IPS-15b (cell line): ENCODE measurements at regions not wholly inside any gene's neighbourhood (a gene's known extent, or its start where the extent isn't known, plus 50 kb on each side); places are given as distances from the start of the nearest gene placed in this dataset.
"Not testable (repeated sequence)": the region's sequence is repeated elsewhere in the genome, so short reads cannot be mapped to it uniquely, and the experiment has no call there.

Experiments
- H3K27me3 ChIP-seq: one replicate; pipeline ENCODE4 v1.6.1; 2013; ENCODE audit warnings: low read length; ENCODE audit not compliant: control insufficient read depth, insufficient read depth
- H3K36me3 ChIP-seq: one replicate; pipeline ENCODE4 v1.6.1; 2013; ENCODE audit warnings: low read length; ENCODE audit not compliant: control insufficient read depth, insufficient read depth
- H3K4me1 ChIP-seq: one replicate; pipeline ENCODE4 v1.6.1; 2013; ENCODE audit warnings: mild to moderate bottlenecking, low read length; ENCODE audit not compliant: control insufficient read depth, insufficient read depth
- H3K4me3 ChIP-seq: one replicate; pipeline ENCODE4 v1.5.1; 2013; ENCODE audit warnings: low read depth, low read length
- H3K9ac ChIP-seq: one replicate; pipeline ENCODE4 v1.6.1; 2013; ENCODE audit warnings: low read depth, mild to moderate bottlenecking, low read length
- H3K9me3 ChIP-seq: one replicate; pipeline ENCODE4 v1.6.1; 2013; ENCODE audit warnings: mild to moderate bottlenecking, low read length; ENCODE audit not compliant: control insufficient read depth, insufficient read depth

DNA sequence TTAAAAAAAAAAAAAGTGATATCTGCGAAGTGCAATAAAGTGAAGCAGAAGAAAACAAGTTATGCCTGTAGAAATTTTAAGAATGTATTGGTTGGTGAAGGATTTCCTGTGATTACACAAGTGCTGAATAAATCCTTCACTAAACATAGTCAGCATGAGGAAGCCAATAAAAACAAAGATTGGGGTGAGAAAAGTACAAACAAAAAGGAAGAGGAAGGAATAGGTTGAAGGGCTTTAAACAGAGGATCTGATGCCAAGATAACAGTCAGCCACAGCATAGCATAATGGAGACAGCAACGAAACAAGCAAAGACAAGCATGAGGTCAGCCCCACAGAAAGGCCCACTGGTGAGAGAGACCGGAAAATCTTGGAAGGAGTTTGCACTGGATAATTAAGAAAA, 372.2 kb downstream of the ADAM29 start:
- Histone ChIP-seq H3K4me1 (no peaks in the 10 kb centered on the region), H3K4me3 (no peak overlapping the region), H3K9ac (no peak overlapping the region), H3K36me3 (no peaks in the 10 kb centered on the region), H3K27me3 (no peaks in the 10 kb centered on the region), H3K9me3 (no peaks in the 10 kb centered on the region)

DNA sequence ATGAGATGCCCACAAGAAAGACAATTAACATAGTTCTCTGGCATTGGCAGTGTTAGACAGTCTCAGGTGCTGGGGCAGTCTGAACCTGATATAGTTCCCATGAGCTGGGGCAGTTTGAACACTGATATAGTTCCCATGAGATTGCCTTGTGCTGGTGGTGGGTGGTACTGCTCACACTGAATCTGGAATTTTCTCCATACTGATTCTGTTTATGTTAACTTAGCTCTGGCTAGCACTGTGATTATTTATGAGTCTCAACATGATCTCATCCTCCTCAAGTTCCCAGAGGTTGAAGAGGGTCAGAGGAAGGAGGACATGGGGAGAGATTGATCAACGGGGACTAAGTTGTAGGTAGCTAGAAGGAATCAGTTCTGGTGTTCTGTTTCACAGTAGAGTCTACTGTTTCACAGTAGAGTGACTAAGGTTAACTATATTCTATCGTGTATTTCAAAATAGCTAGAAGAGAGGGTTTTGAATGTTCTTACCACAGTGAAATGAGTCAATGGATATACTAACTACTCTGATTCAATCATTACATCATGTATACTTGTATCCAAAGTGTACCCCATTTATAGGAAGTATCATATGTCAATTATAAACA, 379.9 kb downstream of the ADAM29 start:
- H3K4me3 ChIP-seq = no peak overlapping the region
- no peaks in the 10 kb centered on the region for H3K36me3 ChIP-seq
- no peak overlapping the region for H3K9ac ChIP-seq
- no peaks in the 10 kb centered on the region for H3K4me1 ChIP-seq
- H3K9me3 ChIP-seq = no peaks in the 10 kb centered on the region
- H3K27me3 ChIP-seq = no peaks in the 10 kb centered on the region

DNA sequence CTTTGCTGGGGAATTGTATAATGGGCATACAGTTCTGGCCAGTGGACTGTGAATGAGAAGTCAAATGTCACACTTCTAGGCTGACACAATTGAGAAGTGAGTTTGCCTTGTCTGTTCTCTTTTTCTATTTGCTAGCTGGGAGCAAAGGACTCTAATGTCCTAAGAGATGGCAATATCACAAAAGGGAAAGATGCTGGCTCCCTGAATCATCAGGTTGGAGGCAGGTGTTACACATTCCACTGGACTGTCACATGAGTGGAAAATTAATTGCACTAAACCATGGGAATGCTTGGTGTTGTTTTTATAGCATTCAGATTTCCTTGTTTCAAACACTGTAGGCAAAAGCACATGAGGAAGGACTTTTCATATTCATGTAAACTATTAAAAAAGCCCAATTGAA, 388.3 kb downstream of the ADAM29 start:
- H3K9me3 ChIP-seq = no peaks in the 10 kb centered on the region
- H3K36me3 ChIP-seq = no peaks in the 10 kb centered on the region
- no peak overlapping the region for H3K4me3 ChIP-seq
- no peak overlapping the region for H3K9ac ChIP-seq
- no peaks in the 10 kb centered on the region for H3K4me1 ChIP-seq
- no peaks in the 10 kb centered on the region for H3K27me3 ChIP-seq

DNA sequence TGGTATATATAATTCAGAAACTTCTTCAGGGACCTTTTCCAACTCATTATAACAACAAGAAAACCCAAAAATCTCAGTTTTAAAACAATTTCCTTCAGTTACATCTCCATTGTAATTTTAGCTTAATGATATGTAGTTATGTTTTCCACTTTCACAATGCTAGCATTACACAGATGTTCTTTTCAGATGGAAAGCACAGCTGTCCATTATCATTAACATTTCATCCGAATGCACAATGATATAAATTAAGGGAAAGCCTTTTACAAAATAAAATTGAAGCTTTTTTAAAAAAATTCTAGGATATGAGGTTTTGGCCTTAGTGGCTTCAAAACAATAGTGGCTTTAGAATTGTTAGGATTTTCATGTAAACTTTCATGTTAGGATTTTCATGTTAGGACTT, 389.2 kb downstream of the ADAM29 start:
- H3K4me1 ChIP-seq = no peaks in the 10 kb centered on the region
- H3K36me3 ChIP-seq = no peaks in the 10 kb centered on the region
- H3K9ac ChIP-seq = no peak overlapping the region
- H3K9me3 ChIP-seq = no peaks in the 10 kb centered on the region
- no peaks in the 10 kb centered on the region for H3K27me3 ChIP-seq
- no peak overlapping the region for H3K4me3 ChIP-seq

DNA sequence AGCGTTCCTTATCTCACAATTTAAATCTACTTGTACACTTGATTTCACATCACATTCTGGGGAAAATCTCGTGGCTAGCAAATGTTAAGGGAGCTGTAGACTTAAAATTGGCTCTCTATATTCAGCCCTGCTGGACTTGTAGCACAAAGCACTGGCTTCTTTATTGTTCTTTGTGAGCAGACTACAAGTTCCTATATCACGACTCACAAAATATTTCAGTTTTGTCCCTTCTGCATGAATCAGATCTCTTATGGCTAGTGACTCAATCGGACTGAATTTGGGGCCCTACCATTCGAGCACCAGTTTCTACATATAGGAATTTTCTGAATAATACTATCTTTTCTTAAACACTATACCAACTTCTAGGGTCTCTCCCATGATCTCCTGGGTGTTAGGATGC, 390.1 kb downstream of the ADAM29 start:
- H3K36me3 ChIP-seq = no peaks in the 10 kb centered on the region
- H3K9ac ChIP-seq = no peak overlapping the region
- H3K4me3 ChIP-seq = no peak overlapping the region
- no peaks in the 10 kb centered on the region for H3K9me3 ChIP-seq
- H3K4me1 ChIP-seq = no peaks in the 10 kb centered on the region
- H3K27me3 ChIP-seq = no peaks in the 10 kb centered on the region

DNA sequence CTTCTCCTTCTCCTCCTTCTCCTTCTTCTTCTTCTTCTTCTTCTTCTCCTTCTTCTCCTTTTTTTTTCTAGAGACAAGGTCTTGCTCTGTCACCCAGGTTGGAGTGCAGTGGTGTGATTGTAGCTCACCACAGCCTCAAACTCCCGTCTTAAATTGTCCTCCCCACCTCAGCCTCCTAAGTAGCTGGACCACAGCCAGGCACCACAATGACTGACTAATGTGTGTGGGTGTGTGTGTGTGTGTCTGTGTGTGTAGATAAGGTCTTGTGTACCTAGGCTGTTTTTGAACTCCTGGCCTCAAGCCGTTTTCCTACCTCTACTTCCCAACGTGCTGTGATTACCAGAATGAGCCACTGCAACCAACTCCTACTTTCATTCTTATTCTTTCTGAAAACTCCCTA, 390.9 kb downstream of the ADAM29 start:
- H3K36me3 ChIP-seq = no peaks in the 10 kb centered on the region
- H3K4me3 ChIP-seq = no peak overlapping the region
- H3K4me1 ChIP-seq = no peaks in the 10 kb centered on the region
- H3K9me3 ChIP-seq = no peaks in the 10 kb centered on the region
- no peaks in the 10 kb centered on the region for H3K27me3 ChIP-seq
- H3K9ac ChIP-seq = no peak overlapping the region

DNA sequence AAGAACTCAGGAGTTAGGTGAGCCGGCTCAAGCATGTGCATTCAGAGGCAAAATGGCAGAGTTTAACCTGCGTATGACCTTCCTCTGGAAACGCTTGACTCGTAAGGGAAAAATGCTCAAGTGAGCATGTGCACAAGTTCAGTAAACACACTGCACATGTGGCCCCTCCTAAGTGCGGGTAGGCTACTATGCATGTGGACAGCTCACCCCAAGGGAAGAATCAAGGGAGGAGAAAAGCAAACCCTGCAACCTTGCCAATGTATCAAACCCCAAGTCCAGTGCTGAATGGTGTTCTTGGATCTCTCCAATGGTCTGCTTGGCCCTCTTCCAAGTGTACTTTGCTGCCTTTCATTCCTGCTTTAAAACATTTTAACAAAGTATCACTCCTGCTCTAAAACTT, 407.1 kb downstream of the ADAM29 start:
- H3K36me3 ChIP-seq = no peaks in the 10 kb centered on the region
- H3K9ac ChIP-seq = no peak overlapping the region
- H3K4me3 ChIP-seq = no peak overlapping the region
- no peaks in the 10 kb centered on the region for H3K9me3 ChIP-seq
- no peaks in the 10 kb centered on the region for H3K27me3 ChIP-seq
- no peaks in the 10 kb centered on the region for H3K4me1 ChIP-seq

DNA sequence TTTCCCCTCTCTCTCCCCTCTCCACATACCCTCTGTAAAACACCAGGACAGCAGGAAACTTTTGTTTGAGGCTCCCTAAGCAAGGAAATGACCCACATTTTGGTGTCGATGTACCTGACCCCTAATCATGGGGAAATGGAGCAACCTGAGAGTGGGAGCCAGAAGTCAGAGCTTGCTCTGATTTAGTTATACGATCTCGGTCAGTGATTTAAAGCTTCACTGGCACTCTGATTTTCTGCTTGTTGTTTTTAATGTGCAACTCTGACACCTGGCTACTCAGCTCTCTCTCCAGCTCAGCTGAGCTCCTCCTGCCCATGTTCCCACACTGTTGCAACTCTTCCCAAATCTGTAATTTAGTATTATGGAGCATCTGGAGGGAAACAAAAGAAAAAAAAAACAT, 408.6 kb downstream of the ADAM29 start:
- H3K36me3 ChIP-seq = no peaks in the 10 kb centered on the region
- H3K4me1 ChIP-seq = no peaks in the 10 kb centered on the region
- H3K9me3 ChIP-seq = no peaks in the 10 kb centered on the region
- H3K9ac ChIP-seq = no peak overlapping the region
- no peaks in the 10 kb centered on the region for H3K27me3 ChIP-seq
- H3K4me3 ChIP-seq = no peak overlapping the region

DNA sequence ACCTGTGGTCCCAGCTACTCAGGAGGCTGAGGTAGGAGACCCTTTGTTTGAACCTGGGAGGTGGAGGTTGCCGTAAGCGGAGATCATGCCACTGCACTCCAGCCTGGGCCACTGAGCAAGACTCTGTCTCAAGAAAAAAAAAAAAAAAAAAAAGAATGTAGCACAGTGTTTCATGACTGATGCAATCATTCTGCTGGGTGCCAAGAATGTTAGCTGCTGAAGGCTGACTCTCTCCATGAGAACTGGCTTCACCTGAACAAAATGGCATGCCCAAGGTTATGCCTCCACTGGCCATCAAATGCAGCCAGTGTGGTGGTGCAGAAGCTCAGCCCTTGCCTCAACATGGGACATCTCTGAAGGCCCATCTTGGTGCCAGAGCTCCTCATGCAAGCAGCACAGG, 412.1 kb downstream of the ADAM29 start:
- no peaks in the 10 kb centered on the region for H3K27me3 ChIP-seq
- H3K4me1 ChIP-seq = no peaks in the 10 kb centered on the region
- H3K9me3 ChIP-seq = no peaks in the 10 kb centered on the region
- no peak overlapping the region for H3K9ac ChIP-seq
- no peaks in the 10 kb centered on the region for H3K36me3 ChIP-seq
- H3K4me3 ChIP-seq = no peak overlapping the region

DNA sequence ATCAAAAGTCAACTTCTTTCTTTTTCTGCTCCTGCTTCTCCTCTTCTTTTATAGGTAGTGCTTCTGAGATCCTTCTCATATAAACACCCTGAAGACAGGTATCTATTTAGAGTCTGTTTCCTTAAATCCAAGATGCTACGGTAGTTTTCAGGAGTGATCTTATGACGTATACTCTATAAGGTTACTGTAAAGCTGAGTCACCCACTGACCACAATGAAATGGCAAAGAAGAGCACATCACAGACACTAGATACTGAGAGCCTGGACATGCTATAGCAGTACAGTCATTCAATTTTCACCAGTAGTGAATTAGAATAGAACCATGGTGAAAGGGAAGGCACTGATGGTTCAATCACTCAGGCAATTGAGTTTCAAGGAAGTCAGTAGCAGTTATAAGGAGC, 412.5 kb downstream of the ADAM29 start:
- no peak overlapping the region for H3K4me3 ChIP-seq
- no peaks in the 10 kb centered on the region for H3K36me3 ChIP-seq
- no peaks in the 10 kb centered on the region for H3K4me1 ChIP-seq
- no peak overlapping the region for H3K9ac ChIP-seq
- no peaks in the 10 kb centered on the region for H3K27me3 ChIP-seq
- no peaks in the 10 kb centered on the region for H3K9me3 ChIP-seq

DNA sequence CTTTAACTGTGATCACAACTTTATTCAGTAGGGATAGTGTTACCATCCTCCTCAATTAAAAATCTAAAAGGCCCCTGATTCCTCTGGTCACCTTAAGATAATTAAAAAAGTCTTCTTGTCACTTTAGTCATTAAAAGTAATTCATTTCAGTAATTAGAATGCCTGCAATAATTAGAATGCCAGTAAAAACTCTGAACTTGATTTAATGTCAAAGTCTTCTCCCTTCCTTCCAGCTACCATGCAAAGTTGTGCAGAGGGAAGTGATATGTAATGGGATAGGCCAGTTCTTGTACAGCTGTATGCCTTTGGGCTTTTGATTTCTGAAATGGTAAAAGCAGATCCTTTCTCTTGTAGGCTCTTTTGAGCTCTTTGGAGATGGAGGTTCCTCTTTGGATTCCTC, 417.2 kb downstream of the ADAM29 start:
- Histone ChIP-seq H3K36me3 (no peaks in the 10 kb centered on the region), H3K4me1 (no peaks in the 10 kb centered on the region), H3K4me3 (no peak overlapping the region)

DNA sequence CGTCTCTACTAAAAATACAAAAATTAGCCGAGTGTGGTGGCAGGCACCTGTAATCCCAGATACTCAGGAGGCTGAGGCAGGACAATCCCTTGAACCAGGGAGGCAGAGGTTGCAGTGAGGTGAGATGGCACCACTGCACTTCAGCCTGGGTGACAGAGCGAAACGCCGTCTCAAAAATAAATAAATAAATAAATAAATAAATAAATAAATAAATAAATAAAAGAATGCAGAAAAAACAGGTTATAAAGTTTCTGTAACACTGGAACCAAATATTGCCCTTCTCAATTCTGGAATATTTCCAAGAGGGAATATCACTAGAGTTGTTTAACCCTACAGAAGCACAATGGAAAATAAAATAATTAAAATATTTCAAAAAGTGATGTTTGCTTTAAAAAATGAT, 418.4 kb downstream of the ADAM29 start:
- not testable (repeated sequence) for H3K36me3 ChIP-seq, H3K4me1 ChIP-seq, H3K9ac ChIP-seq, H3K27me3 ChIP-seq, H3K4me3 ChIP-seq, H3K9me3 ChIP-seq

More for the DNA sequence above, 417.2 kb downstream of the ADAM29 start:
- Histone ChIP-seq H3K9me3 (no peaks in the 10 kb centered on the region), H3K9ac (no peak overlapping the region), H3K27me3 (no peaks in the 10 kb centered on the region)
